ENCODE measurements at regions not wholly inside any gene's neighbourhood (a gene's known extent, or its start where the extent isn't known, plus 50 kb on each side); places are given as distances from the start of the nearest gene placed in this dataset.
"Not testable (repeated sequence)": the region's sequence is repeated elsewhere in the genome, so short reads cannot be mapped to it uniquely, and the experiment has no call there.

- Histone ChIP-seq H3K4me1 (ENCODE audit: control insufficient read depth in 2 of 2, insufficient read depth in 2 of 2, low read length in 1 of 2) (no peaks in the 10 kb centered on the region), H3K9me3 (ENCODE audit: control insufficient read depth in 2 of 2, insufficient read depth in 1 of 2, low read depth in 1 of 2, low read length in 1 of 2) (peaks cover 0 to 7% of the 10 kb centered on the region in 2 donors), H3K36me3 (ENCODE audit: control insufficient read depth in 2 of 2, insufficient read depth in 2 of 2, low read length in 1 of 2) (no peaks in the 10 kb centered on the region), H3K27ac (ENCODE audit: low read depth in 2 of 2, low read length in 1 of 2) (no peak overlapping the region), H3K27me3 (ENCODE audit: control insufficient read depth in 1 of 2, insufficient read depth in 2 of 2, low read length in 2 of 2) (no peaks in the 10 kb centered on the region), H3K4me3 (ENCODE audit: low read depth in 1 of 2, low read length in 2 of 2) (no peak overlapping the region)
These were observed 91.5 kb upstream of the PHF24 start for GRCh38 chr9:34866614-34867013.

- Histone ChIP-seq H3K4me1 (ENCODE audit: control insufficient read depth in 2 of 2, insufficient read depth in 2 of 2, low read length in 1 of 2) (no peaks in the 10 kb centered on the region), H3K36me3 (ENCODE audit: control insufficient read depth in 2 of 2, insufficient read depth in 2 of 2, low read length in 1 of 2) (no peaks in the 10 kb centered on the region), H3K27ac (ENCODE audit: low read depth in 2 of 2, low read length in 1 of 2) (no peak overlapping the region), H3K9me3 (ENCODE audit: control insufficient read depth in 2 of 2, insufficient read depth in 1 of 2, low read depth in 1 of 2, low read length in 1 of 2) (peaks cover 0 to 8% of the 10 kb centered on the region in 2 donors), H3K27me3 (ENCODE audit: control insufficient read depth in 1 of 2, insufficient read depth in 2 of 2, low read length in 2 of 2) (no peaks in the 10 kb centered on the region), H3K4me3 (ENCODE audit: low read depth in 1 of 2, low read length in 2 of 2) (no peak overlapping the region)
- WGBS, 2 donors, result 54 to 67% methylated on average over 1 of the region's 1 CpG
These were observed 94.7 kb upstream of the PHF24 start for GRCh38 chr9:34863426-34863825.

- H3K4me1 ChIP-seq (ENCODE audit: control insufficient read depth in 2 of 2, insufficient read depth in 2 of 2, low read length in 1 of 2), result no peaks in the 10 kb centered on the region
- H3K27me3 ChIP-seq (ENCODE audit: control insufficient read depth in 1 of 2, insufficient read depth in 2 of 2, low read length in 2 of 2), result no peaks in the 10 kb centered on the region
- no peak overlapping the region for H3K4me3 ChIP-seq (ENCODE audit: low read depth in 1 of 2, low read length in 2 of 2)
- no peak overlapping the region for H3K27ac ChIP-seq (ENCODE audit: low read depth in 2 of 2, low read length in 1 of 2)
- H3K36me3 ChIP-seq (ENCODE audit: control insufficient read depth in 2 of 2, insufficient read depth in 2 of 2, low read length in 1 of 2), result no peaks in the 10 kb centered on the region
- peaks cover 0 to 11% of the 10 kb centered on the region in 2 donors for H3K9me3 ChIP-seq (ENCODE audit: control insufficient read depth in 2 of 2, insufficient read depth in 1 of 2, low read depth in 1 of 2, low read length in 1 of 2)
These were observed 95.2 kb upstream of the PHF24 start for GRCh38 chr9:34862836-34863235.

- H3K27ac ChIP-seq (ENCODE audit: low read depth in 2 of 2, low read length in 1 of 2), result no peak overlapping the region
- H3K4me1 ChIP-seq (ENCODE audit: control insufficient read depth in 2 of 2, insufficient read depth in 2 of 2, low read length in 1 of 2), result no peaks in the 10 kb centered on the region
- no peaks in the 10 kb centered on the region for H3K27me3 ChIP-seq (ENCODE audit: control insufficient read depth in 1 of 2, insufficient read depth in 2 of 2, low read length in 2 of 2)
- no peak overlapping the region for H3K4me3 ChIP-seq (ENCODE audit: low read depth in 1 of 2, low read length in 2 of 2)
- no peaks in the 10 kb centered on the region for H3K36me3 ChIP-seq (ENCODE audit: control insufficient read depth in 2 of 2, insufficient read depth in 2 of 2, low read length in 1 of 2)
- peaks cover 0 to 16% of the 10 kb centered on the region in 2 donors for H3K9me3 ChIP-seq (ENCODE audit: control insufficient read depth in 2 of 2, insufficient read depth in 1 of 2, low read depth in 1 of 2, low read length in 1 of 2)
- 33 to 40% methylated on average over 4 of the region's 4 CpGs for WGBS, 2 donors
These were observed 96.0 kb upstream of the PHF24 start for GRCh38 chr9:34862043-34862442.

GRCh38 chr9:34855016-34855415 lies 103.1 kb upstream of the PHF24 start:
- H3K9me3 ChIP-seq (ENCODE audit: control insufficient read depth in 2 of 2, insufficient read depth in 1 of 2, low read depth in 1 of 2, low read length in 1 of 2), result peaks cover 0 to 12% of the 10 kb centered on the region in 2 donors

GRCh38 chr9:34830068-34830467 lies 120.1 kb upstream of the CCL21 start:
- H3K4me3 ChIP-seq (ENCODE audit: low read depth in 1 of 2, low read length in 2 of 2), result no peak overlapping the region
- H3K36me3 ChIP-seq (ENCODE audit: control insufficient read depth in 2 of 2, insufficient read depth in 2 of 2, low read length in 1 of 2), result no peaks in the 10 kb centered on the region
- H3K4me1 ChIP-seq (ENCODE audit: control insufficient read depth in 2 of 2, insufficient read depth in 2 of 2, low read length in 1 of 2), result no peaks in the 10 kb centered on the region
- WGBS, 2 donors, result 90 to 95% methylated on average over 1 of the region's 1 CpG
- no peak overlapping the region for H3K27ac ChIP-seq (ENCODE audit: low read depth in 2 of 2, low read length in 1 of 2)
- no peaks in the 10 kb centered on the region for H3K9me3 ChIP-seq (ENCODE audit: control insufficient read depth in 2 of 2, insufficient read depth in 1 of 2, low read depth in 1 of 2, low read length in 1 of 2)
- no peaks in the 10 kb centered on the region for H3K27me3 ChIP-seq (ENCODE audit: control insufficient read depth in 1 of 2, insufficient read depth in 2 of 2, low read length in 2 of 2)

More at GRCh38 chr9:34855016-34855415, 103.1 kb upstream of the PHF24 start:
- H3K4me3 ChIP-seq (ENCODE audit: low read depth in 1 of 2, low read length in 2 of 2); H3K27me3 ChIP-seq (ENCODE audit: control insufficient read depth in 1 of 2, insufficient read depth in 2 of 2, low read length in 2 of 2); H3K27ac ChIP-seq (ENCODE audit: low read depth in 2 of 2, low read length in 1 of 2); H3K36me3 ChIP-seq (ENCODE audit: control insufficient read depth in 2 of 2, insufficient read depth in 2 of 2, low read length in 1 of 2); H3K4me1 ChIP-seq (ENCODE audit: control insufficient read depth in 2 of 2, insufficient read depth in 2 of 2, low read length in 1 of 2): not testable (repeated sequence)

GRCh38 chr9:34826999-34827538 lies 117.1 kb upstream of the CCL21 start:
- Histone ChIP-seq H3K27ac (ENCODE audit: low read depth in 2 of 2, low read length in 1 of 2) (no peak overlapping the region), H3K4me1 (ENCODE audit: control insufficient read depth in 2 of 2, insufficient read depth in 2 of 2, low read length in 1 of 2) (no peaks in the 10 kb centered on the region), H3K4me3 (ENCODE audit: low read depth in 1 of 2, low read length in 2 of 2) (no peak overlapping the region), H3K9me3 (ENCODE audit: control insufficient read depth in 2 of 2, insufficient read depth in 1 of 2, low read depth in 1 of 2, low read length in 1 of 2) (no peaks in the 10 kb centered on the region), H3K36me3 (ENCODE audit: control insufficient read depth in 2 of 2, insufficient read depth in 2 of 2, low read length in 1 of 2) (no peaks in the 10 kb centered on the region), H3K27me3 (ENCODE audit: control insufficient read depth in 1 of 2, insufficient read depth in 2 of 2, low read length in 2 of 2) (no peaks in the 10 kb centered on the region)

- Histone ChIP-seq H3K27ac (ENCODE audit: low read depth in 2 of 2, low read length in 1 of 2) (no peak overlapping the region), H3K36me3 (ENCODE audit: control insufficient read depth in 2 of 2, insufficient read depth in 2 of 2, low read length in 1 of 2) (no peaks in the 10 kb centered on the region), H3K4me1 (ENCODE audit: control insufficient read depth in 2 of 2, insufficient read depth in 2 of 2, low read length in 1 of 2) (no peaks in the 10 kb centered on the region), H3K4me3 (ENCODE audit: low read depth in 1 of 2, low read length in 2 of 2) (no peak overlapping the region), H3K9me3 (ENCODE audit: control insufficient read depth in 2 of 2, insufficient read depth in 1 of 2, low read depth in 1 of 2, low read length in 1 of 2) (no peaks in the 10 kb centered on the region), H3K27me3 (ENCODE audit: control insufficient read depth in 1 of 2, insufficient read depth in 2 of 2, low read length in 2 of 2) (no peaks in the 10 kb centered on the region)
- WGBS, 2 donors, result 46 to 47% methylated on average over 4 of the region's 4 CpGs
These were observed 115.8 kb upstream of the CCL21 start for GRCh38 chr9:34825775-34826174.

- H3K27me3 ChIP-seq (ENCODE audit: control insufficient read depth in 1 of 2, insufficient read depth in 2 of 2, low read length in 2 of 2), result no peaks in the 10 kb centered on the region
- no peak overlapping the region for H3K4me3 ChIP-seq (ENCODE audit: low read depth in 1 of 2, low read length in 2 of 2)
- 58% methylated on average over 4 of the region's 4 CpGs for WGBS, 2 donors
- no peaks in the 10 kb centered on the region for H3K36me3 ChIP-seq (ENCODE audit: control insufficient read depth in 2 of 2, insufficient read depth in 2 of 2, low read length in 1 of 2)
- H3K9me3 ChIP-seq (ENCODE audit: control insufficient read depth in 2 of 2, insufficient read depth in 1 of 2, low read depth in 1 of 2, low read length in 1 of 2), result no peaks in the 10 kb centered on the region
- no peak overlapping the region for H3K27ac ChIP-seq (ENCODE audit: low read depth in 2 of 2, low read length in 1 of 2)
- no peaks in the 10 kb centered on the region for H3K4me1 ChIP-seq (ENCODE audit: control insufficient read depth in 2 of 2, insufficient read depth in 2 of 2, low read length in 1 of 2)
These were observed 113.8 kb upstream of the CCL21 start for GRCh38 chr9:34823778-34824177.

- WGBS, 2 donors, result 68 to 69% methylated on average over 14 of the region's 14 CpGs
- H3K4me1 ChIP-seq (ENCODE audit: control insufficient read depth in 2 of 2, insufficient read depth in 2 of 2, low read length in 1 of 2), result peaks cover 0 to 6% of the 10 kb centered on the region in 2 donors
- no peaks in the 10 kb centered on the region for H3K36me3 ChIP-seq (ENCODE audit: control insufficient read depth in 2 of 2, insufficient read depth in 2 of 2, low read length in 1 of 2)
- no peak overlapping the region for H3K27ac ChIP-seq (ENCODE audit: low read depth in 2 of 2, low read length in 1 of 2)
- H3K27me3 ChIP-seq (ENCODE audit: control insufficient read depth in 1 of 2, insufficient read depth in 2 of 2, low read length in 2 of 2), result peaks cover 0 to 7% of the 10 kb centered on the region in 2 donors
- peak overlapping the region in 1 of 2 donors; percentile 31 for H3K4me3 ChIP-seq (ENCODE audit: low read depth in 1 of 2, low read length in 2 of 2)
- H3K9me3 ChIP-seq (ENCODE audit: control insufficient read depth in 2 of 2, insufficient read depth in 1 of 2, low read depth in 1 of 2, low read length in 1 of 2), result peaks cover 0 to 6% of the 10 kb centered on the region in 2 donors
These were observed 100.2 kb upstream of the CCL21 start for GRCh38 chr9:34810187-34810524.

Measured in esophagus (tissue), 2 donors.